ENCODE measurements at regions not wholly inside any gene's neighbourhood (a gene's known extent, or its start where the extent isn't known, plus 50 kb on each side); places are given as distances from the start of the nearest gene placed in this dataset.

DNA sequence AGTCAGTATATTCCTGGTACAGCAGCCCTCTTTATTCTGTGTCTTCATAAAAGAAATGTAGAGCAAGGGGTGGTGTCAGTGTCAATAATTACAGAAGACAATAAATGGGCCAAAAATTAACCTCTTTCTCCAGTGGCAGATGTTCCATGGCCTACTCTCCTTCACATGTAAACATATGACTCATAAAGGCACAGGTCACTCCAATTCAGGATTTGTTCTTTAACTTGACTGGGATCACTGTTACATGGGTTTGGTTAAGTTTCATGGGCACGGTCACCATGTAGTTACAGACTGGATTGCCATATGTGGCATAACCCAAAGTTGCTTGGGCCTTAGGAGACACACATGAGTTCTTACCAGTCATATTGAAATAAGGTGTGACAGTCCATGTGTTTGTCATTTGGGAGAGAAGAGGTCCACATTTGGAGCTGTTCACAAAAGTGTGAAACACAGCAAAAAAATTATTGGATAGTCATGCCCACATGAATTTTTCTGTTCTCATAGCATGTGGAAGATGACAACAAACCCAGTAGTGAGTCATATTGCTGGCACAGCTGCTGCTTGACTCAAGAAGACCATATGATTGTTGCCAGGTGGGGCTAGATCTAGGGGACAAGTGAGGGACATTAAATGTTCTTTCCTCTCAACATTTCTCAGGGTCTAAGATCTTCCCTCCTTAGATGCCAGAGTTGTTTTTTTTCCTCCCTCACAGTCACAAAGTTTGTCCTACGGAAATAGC lies 68.1 kb upstream of the HTR2A start:
- Histone ChIP-seq H3K23me2 (ENCODE audit: insufficient read length, low read depth, low read length, poor library complexity, severe bottlenecking) (no peaks in the 10 kb centered on the region), H4K8ac (replicated peaks; ENCODE audit: insufficient read length, low read depth, low read length) (no peak overlapping the region), H2BK5ac (ENCODE audit: insufficient read length, low read length) (no peak overlapping the region), H4K20me1 (ENCODE audit: control insufficient read depth, insufficient read depth, insufficient read length) (no peaks in the 10 kb centered on the region), H3K4ac (ENCODE audit: low read depth, low read length) (no peak overlapping the region), H3K4me2 (ENCODE audit: insufficient read depth, insufficient read length, low read length) (no peak overlapping the region), H3K23ac (ENCODE audit: insufficient read length, low read depth, low read length) (no peak overlapping the region), H3K18ac (ENCODE audit: insufficient read length, low read depth, low read length) (no peak overlapping the region), H3K4me1 (ENCODE audit: insufficient read depth, low read length) (no peaks in the 10 kb centered on the region), H4K91ac (ENCODE audit: insufficient read length, low read depth, low read length) (no peak overlapping the region), H2BK20ac (ENCODE audit: low read depth, low read length, poor library complexity, severe bottlenecking) (no peak overlapping the region), H2BK12ac (ENCODE audit: insufficient read length, low read depth, low read length) (no peak overlapping the region), H3K27me3 (ENCODE audit: insufficient read depth, low read length) (no peaks in the 10 kb centered on the region), H3K79me2 (ENCODE audit: insufficient read depth, low read length) (no peaks in the 10 kb centered on the region), H3K9me3 (ENCODE audit: control insufficient read depth, low read depth, low read length) (no peaks in the 10 kb centered on the region), H3K9ac (ENCODE audit: extremely low read depth, insufficient read length, low read length) (no peak overlapping the region), H2BK120ac (ENCODE audit: low read depth, low read length, poor library complexity, severe bottlenecking) (no peak overlapping the region), H2BK15ac (ENCODE audit: low read depth, low read length) (no peak overlapping the region), H3K14ac (ENCODE audit: insufficient read depth, low read length) (no peak overlapping the region), H2AFZ (ENCODE audit: low read length) (no peak overlapping the region), H2AK5ac (ENCODE audit: insufficient read length, low read length) (no peak overlapping the region), H4K5ac (ENCODE audit: insufficient read length, low read depth, low read length) (no peak overlapping the region), H3K79me1 (ENCODE audit: insufficient read depth, low read depth, low read length, poor library complexity, severe bottlenecking) (no peaks in the 10 kb centered on the region), H3T11ph (ENCODE audit: low read length) (no peak overlapping the region), H3K27ac (ENCODE audit: insufficient read length, low read depth, low read length) (no peak overlapping the region), H3K56ac (ENCODE audit: insufficient read length, low read depth, low read length) (no peak overlapping the region)
- Mint-ChIP-seq H3K9me3 (no peaks in the 10 kb centered on the region; a peak in 1 of 5 replicates), H3K27ac (no peak overlapping the region; a peak in 1 of 7 replicates), H3K27me3 (ENCODE audit: low read depth) (no peaks in the 10 kb centered on the region), H3K4me3 (no peak overlapping the region), H3K36me3 (ENCODE audit: insufficient read depth in 1 of 3, low read depth in 3 of 3) (no peaks in the 10 kb centered on the region), H3K4me1 (no peaks in the 10 kb centered on the region)
- DNase-seq: no peak
- WGBS (ENCODE audit: extremely low coverage, insufficient read length, low lambda C conversion rate): no CpG with 5 or more reads among the region's 2 CpGs
- no peak for TF ChIP-seq CTCF (conservative IDR thresholded peaks at IDR 0.05)

Measured in H9 (cell line).